ENCODE measurements at regions not wholly inside any gene's neighbourhood (a gene's known extent, or its start where the extent isn't known, plus 50 kb on each side); places are given as distances from the start of the nearest gene placed in this dataset.

DNA sequence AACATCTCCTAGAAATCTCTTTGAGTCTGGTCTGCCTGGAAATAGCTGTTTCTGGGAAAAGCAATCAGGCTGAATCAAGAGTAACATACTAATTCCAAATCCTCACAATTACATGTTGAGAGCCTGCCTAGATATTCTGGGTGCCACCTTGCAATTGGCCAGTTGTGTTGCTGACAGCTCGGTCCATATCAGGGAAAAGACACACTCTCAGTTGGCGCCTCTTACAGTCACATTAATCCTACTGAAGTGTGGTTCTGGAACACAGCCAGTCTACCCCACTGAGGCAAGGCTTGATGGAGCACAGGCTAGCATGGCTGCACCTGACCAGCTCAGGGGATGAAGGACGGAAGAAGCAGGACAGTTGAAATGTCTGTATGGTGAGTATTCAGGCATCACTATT, 121.4 kb upstream of the TAB2 start:
- Histone ChIP-seq H3K27me3 (ENCODE audit: control insufficient read depth in 2 of 2, insufficient read depth in 2 of 2, low read length in 2 of 2) (peaks cover 0 to 8% of the 10 kb centered on the region in 2 experiments; a peak in 3 of 5 replicates), H2AFZ (ENCODE audit: low read depth, low read length) (no peak overlapping the region), H3K9ac (ENCODE audit: insufficient read depth in 1 of 2, low read depth in 2 of 2, low read length in 2 of 2) (no peak overlapping the region), H3K79me2 (ENCODE audit: control insufficient read depth, insufficient read depth, low read length) (no peaks in the 10 kb centered on the region), H3K36me3 (ENCODE audit: control insufficient read depth, insufficient read depth, low read length) (no peaks in the 10 kb centered on the region), H3K4me3 (no peak overlapping the region), H3K4me2 (ENCODE audit: insufficient read depth, low read length) (no peak overlapping the region), H4K20me1 (replicated peaks; ENCODE audit: control insufficient read depth, insufficient read depth, low read length) (no peaks in the 10 kb centered on the region), H3K27ac (ENCODE audit: extremely low read depth, low read depth, low read length) (no peak overlapping the region), H3K9me3 (replicated peaks; ENCODE audit: control insufficient read depth, insufficient read depth, low read depth, low read length) (no peaks in the 10 kb centered on the region), H3K9me1 (ENCODE audit: control insufficient read depth, insufficient read depth, low read length) (no peaks in the 10 kb centered on the region), H3K4me1 (replicated peaks in 1 of 2; ENCODE audit: control insufficient read depth in 2 of 2, insufficient read depth in 2 of 2, low read length in 2 of 2) (no peaks in the 10 kb centered on the region)
- DNase-seq (ENCODE audit: extremely low read depth in 1 of 4, low spot score in 3 of 4), result no peak
- no peak for FAIRE-seq
- BruUV-seq (replicated peaks), result no TSS peak
- TF ChIP-seq EGR1 (conservative IDR thresholded peaks at IDR 0.05) (no peak), NONO (IDR thresholded peaks at IDR 0.05; ENCODE audit: low read depth in 2 of 2, low read length in 1 of 2) (no peak)
- no peak for ATAC-seq
- CTCF ChIA-PET (ENCODE audit: low intra/inter-chr PET ratio), result no interaction called here
- intact Hi-C loops (cut with micrococcal nuclease) (loop anchor here (10.0 kb wide), 1 partner anchor 239 kb away; no protein-coding TSS in a partner anchor), in situ Hi-C loops (cut with MboI) (no loop called here)
- 14% methylated on average over 3 of the region's 3 CpGs for WGBS (ENCODE audit: insufficient coverage, low coverage, missing lambda C conversion rate)
- POLR2A ChIA-PET, result interaction anchor here (0.7 to 2.4 kb wide), 3 partner anchors 15 to 148 kb away, joined by 3 to 9 read pairs (median 4); no protein-coding TSS in a partner anchor

DNA sequence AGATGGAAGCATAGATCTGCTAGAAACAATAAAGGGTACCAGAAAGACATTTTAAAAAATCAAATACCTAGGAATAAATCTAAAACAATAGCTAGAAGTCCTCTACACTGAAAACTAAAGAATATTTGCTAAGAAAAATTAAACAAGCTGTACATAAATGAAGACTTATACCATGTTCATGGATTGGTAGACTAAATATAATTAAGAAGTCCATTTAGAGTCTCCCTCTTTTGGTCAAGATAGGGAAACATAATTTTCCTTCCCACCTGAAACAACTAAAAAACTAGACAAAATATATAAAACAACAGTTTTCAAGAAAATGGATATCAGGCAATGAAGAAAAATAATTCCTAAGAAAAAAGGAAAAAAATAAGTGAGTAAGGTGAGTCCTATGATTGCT, 120.0 kb upstream of the TAB2 start:
- POLR2A ChIA-PET, result no interaction called here
- Histone ChIP-seq H2AFZ (ENCODE audit: low read depth, low read length) (no peak overlapping the region), H3K9ac (ENCODE audit: insufficient read depth in 1 of 2, low read depth in 2 of 2, low read length in 2 of 2) (no peak overlapping the region), H3K79me2 (ENCODE audit: control insufficient read depth, insufficient read depth, low read length) (no peaks in the 10 kb centered on the region), H3K27ac (ENCODE audit: extremely low read depth, low read depth, low read length) (no peak overlapping the region), H3K4me1 (replicated peaks in 1 of 2; ENCODE audit: control insufficient read depth in 2 of 2, insufficient read depth in 2 of 2, low read length in 2 of 2) (no peaks in the 10 kb centered on the region), H3K4me2 (ENCODE audit: insufficient read depth, low read length) (no peak overlapping the region), H3K9me1 (ENCODE audit: control insufficient read depth, insufficient read depth, low read length) (no peaks in the 10 kb centered on the region), H4K20me1 (replicated peaks; ENCODE audit: control insufficient read depth, insufficient read depth, low read length) (no peaks in the 10 kb centered on the region), H3K36me3 (ENCODE audit: control insufficient read depth, insufficient read depth, low read length) (no peaks in the 10 kb centered on the region), H3K4me3 (no peak overlapping the region), H3K27me3 (ENCODE audit: control insufficient read depth in 2 of 2, insufficient read depth in 2 of 2, low read length in 2 of 2) (peaks cover 0 to 8% of the 10 kb centered on the region in 2 experiments; a peak in 2 of 5 replicates), H3K9me3 (replicated peaks; ENCODE audit: control insufficient read depth, insufficient read depth, low read depth, low read length) (no peaks in the 10 kb centered on the region)
- ATAC-seq, result no peak
- intact Hi-C loops (cut with micrococcal nuclease) (loop anchor here (10.0 kb wide), 1 partner anchor 237 kb away; no protein-coding TSS in a partner anchor), in situ Hi-C loops (cut with MboI) (no loop called here)
- no TSS peak for BruUV-seq (replicated peaks)
- TF ChIP-seq, protein P1, sequence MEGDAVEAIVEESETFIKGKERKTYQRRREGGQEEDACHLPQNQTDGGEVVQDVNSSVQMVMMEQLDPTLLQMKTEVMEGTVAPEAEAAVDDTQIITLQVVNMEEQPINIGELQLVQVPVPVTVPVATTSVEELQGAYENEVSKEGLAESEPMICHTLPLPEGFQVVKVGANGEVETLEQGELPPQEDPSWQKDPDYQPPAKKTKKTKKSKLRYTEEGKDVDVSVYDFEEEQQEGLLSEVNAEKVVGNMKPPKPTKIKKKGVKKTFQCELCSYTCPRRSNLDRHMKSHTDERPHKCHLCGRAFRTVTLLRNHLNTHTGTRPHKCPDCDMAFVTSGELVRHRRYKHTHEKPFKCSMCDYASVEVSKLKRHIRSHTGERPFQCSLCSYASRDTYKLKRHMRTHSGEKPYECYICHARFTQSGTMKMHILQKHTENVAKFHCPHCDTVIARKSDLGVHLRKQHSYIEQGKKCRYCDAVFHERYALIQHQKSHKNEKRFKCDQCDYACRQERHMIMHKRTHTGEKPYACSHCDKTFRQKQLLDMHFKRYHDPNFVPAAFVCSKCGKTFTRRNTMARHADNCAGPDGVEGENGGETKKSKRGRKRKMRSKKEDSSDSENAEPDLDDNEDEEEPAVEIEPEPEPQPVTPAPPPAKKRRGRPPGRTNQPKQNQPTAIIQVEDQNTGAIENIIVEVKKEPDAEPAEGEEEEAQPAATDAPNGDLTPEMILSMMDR (IDR thresholded peaks at IDR 0.05 in 2 of 3, conservative IDR thresholded peaks at IDR 0.05 in 1 of 3; ENCODE audit: insufficient read depth in 2 of 3, low read depth in 1 of 3, low read length in 3 of 3), result 0 out of 6 replicates have a peak, but pooled peaks of 1 of the 3 experiments have one; percentile 12
- TF ChIP-seq ZNF347 (CRISPR knock-in tag; IDR thresholded peaks at IDR 0.05; ENCODE audit: low read depth), result no peak
- TF ChIP-seq, protein P2, sequence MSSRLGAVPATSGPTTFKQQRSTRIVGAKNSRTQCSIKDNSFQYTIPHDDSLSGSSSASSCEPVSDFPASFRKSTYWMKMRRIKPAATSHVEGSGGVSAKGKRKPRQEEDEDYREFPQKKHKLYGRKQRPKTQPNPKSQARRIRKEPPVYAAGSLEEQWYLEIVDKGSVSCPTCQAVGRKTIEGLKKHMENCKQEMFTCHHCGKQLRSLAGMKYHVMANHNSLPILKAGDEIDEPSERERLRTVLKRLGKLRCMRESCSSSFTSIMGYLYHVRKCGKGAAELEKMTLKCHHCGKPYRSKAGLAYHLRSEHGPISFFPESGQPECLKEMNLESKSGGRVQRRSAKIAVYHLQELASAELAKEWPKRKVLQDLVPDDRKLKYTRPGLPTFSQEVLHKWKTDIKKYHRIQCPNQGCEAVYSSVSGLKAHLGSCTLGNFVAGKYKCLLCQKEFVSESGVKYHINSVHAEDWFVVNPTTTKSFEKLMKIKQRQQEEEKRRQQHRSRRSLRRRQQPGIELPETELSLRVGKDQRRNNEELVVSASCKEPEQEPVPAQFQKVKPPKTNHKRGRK (tag; IDR thresholded peaks at IDR 0.05), result 0 out of 2 replicates have a peak, but pooled peaks have one; percentile 9
- CTCF ChIA-PET (ENCODE audit: low intra/inter-chr PET ratio), result interaction anchor here (0.6 kb wide), 1 partner anchor 108 kb away, joined by 6 read pairs; no protein-coding TSS in a partner anchor
- no peak for FAIRE-seq
- DNase-seq (ENCODE audit: extremely low read depth in 1 of 4, low spot score in 3 of 4), result no peak
